ENCODE measurements at regions not wholly inside any gene's neighbourhood (a gene's known extent, or its start where the extent isn't known, plus 50 kb on each side); places are given as distances from the start of the nearest gene placed in this dataset.
"Not testable (repeated sequence)": the region's sequence is repeated elsewhere in the genome, so short reads cannot be mapped to it uniquely, and the experiment has no call there.

- no peak overlapping the region for H3K4me3 Mint-ChIP-seq
- H3K9me3 Mint-ChIP-seq, result peaks cover 46% of the 10 kb centered on the region
Observed at GRCh38 chr2:7748717-7749415, 831.7 kb downstream of the RNF144A start.

DNA sequence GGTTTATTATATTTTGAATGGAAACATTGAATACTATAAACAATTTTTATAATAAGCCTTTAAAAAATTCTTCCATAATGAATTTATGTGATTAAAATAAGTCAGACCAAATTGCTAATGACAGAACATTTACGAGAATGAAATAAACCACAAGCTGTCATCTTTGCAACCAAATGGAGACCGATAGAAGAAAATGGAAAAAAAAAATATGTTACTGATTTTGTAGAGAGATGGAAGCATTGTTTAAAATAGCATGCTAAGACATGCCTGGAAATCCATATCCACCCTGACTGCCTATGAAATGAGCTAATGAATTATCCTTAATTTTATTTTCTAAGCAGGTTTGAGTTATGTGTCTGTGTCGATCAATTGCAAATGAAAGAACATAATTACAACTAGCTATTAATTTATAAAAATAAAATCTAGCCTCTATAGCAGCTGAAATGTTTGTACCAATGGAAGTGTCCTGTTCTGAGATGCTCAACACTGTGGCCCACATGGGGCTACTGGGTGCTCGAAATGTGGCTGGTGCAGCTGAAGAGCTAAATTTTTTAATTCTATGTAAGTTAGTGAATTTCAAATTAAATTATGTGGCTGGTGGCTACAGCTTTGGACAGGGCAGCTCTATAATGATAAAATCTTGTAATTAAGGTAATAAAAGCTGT, 832.8 kb downstream of the RNF144A start:
- no peak for DNase-seq (ENCODE audit: low spot score)
- Mint-ChIP-seq H3K4me3 (no peak overlapping the region), H3K4me1 (ENCODE audit: low read depth) (peaks cover 13% of the 10 kb centered on the region), H3K27me3 (ENCODE audit: insufficient read depth) (no peaks in the 10 kb centered on the region), H3K36me3 (ENCODE audit: low read depth) (peaks cover 47% of the 10 kb centered on the region), H3K27ac (no peak overlapping the region), H3K9me3 (peaks cover 47% of the 10 kb centered on the region)
- intact Hi-C loops (cut with micrococcal nuclease), result no loop called here

More at GRCh38 chr2:7748717-7749415, 831.7 kb downstream of the RNF144A start:
- peaks cover 24% of the 10 kb centered on the region for H3K4me1 Mint-ChIP-seq (ENCODE audit: low read depth)
- no peak overlapping the region for H3K27ac Mint-ChIP-seq
- intact Hi-C loops (cut with micrococcal nuclease), result no loop called here
- no peak for DNase-seq (ENCODE audit: low spot score)
- H3K36me3 Mint-ChIP-seq (ENCODE audit: low read depth), result peaks cover 47% of the 10 kb centered on the region
- H3K27me3 Mint-ChIP-seq (ENCODE audit: insufficient read depth), result no peaks in the 10 kb centered on the region

- Mint-ChIP-seq H3K4me1 (ENCODE audit: low read depth) (peaks cover 14% of the 10 kb centered on the region), H3K9me3 (peaks cover 55% of the 10 kb centered on the region), H3K36me3 (ENCODE audit: low read depth) (peaks cover 49% of the 10 kb centered on the region), H3K27ac (no peak overlapping the region), H3K27me3 (ENCODE audit: insufficient read depth) (no peaks in the 10 kb centered on the region), H3K4me3 (no peak overlapping the region)
- DNase-seq (ENCODE audit: low spot score), result no peak
- intact Hi-C loops (cut with micrococcal nuclease), result no loop called here
Observed at GRCh38 chr2:7752291-7752690, 835.1 kb downstream of the RNF144A start.

DNA sequence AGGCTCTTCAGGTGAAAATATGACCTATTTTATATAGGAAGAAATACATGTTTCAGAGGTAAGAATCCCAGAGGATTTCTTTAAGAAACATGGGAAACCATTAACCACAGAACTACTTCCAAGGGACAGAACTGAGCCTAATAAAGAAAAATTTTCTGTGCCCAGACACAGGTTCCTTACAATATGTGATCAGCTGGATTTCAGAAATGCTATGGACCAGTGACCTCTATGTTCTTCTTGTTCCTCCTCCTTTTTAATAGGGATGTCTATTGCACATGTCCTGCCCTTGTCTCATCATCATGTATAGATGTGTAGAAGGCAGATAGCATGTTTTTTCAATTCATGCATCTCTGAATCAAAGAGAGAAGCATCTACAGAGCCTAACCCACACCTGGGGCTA, 836.6 kb downstream of the RNF144A start:
- Mint-ChIP-seq H3K4me1 (ENCODE audit: low read depth) (peaks cover 22% of the 10 kb centered on the region), H3K9me3 (peaks cover 63% of the 10 kb centered on the region), H3K27ac (no peak overlapping the region), H3K4me3 (no peak overlapping the region), H3K36me3 (ENCODE audit: low read depth) (peaks cover 45% of the 10 kb centered on the region), H3K27me3 (ENCODE audit: insufficient read depth) (no peaks in the 10 kb centered on the region)
- DNase-seq (ENCODE audit: low spot score), result no peak
- intact Hi-C loops (cut with micrococcal nuclease), result no loop called here

GRCh38 chr2:7755879-7756278, 838.7 kb downstream of the RNF144A start:
- no peak for DNase-seq (ENCODE audit: low spot score)
- H3K27me3 Mint-ChIP-seq (ENCODE audit: insufficient read depth), result no peaks in the 10 kb centered on the region
- intact Hi-C loops (cut with micrococcal nuclease), result loop anchor here (5.0 kb wide), 4 partner anchors 169 to 926 kb away; partner anchors contain the start of gene ID2

DNA sequence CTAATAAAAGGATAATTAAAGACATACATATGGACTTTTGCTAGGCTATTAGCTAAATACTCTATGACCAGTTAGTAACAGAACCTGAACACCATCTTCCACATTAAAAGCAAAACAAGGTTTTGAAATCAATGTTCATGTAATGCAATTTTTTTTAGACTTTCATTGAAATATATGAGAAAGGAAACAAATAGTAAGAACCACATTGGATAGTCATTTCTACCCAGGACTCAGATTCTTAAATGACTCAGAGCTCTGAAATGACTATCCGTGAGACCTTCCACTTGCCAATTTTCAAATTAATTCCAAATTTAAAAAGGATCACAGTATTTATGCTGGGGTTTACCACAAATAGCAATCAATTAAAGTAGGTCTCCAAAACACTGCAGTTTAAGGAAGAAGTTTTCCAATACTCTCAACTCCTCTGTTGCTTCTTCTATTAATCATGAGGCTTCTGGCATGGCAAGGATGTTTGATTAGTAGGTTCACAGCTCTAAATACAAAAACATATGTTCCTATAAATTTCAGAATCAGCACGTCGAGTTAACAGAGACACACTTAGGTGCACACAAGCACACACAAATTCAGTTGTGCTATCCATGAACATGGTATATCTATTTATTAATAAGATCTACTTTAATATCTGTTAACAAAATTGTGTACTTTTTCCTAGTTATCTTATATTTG, 841.0 kb downstream of the RNF144A start:
- Mint-ChIP-seq H3K4me1 (ENCODE audit: low read depth) (peaks cover 22% of the 10 kb centered on the region), H3K4me3 (no peak overlapping the region), H3K27me3 (ENCODE audit: insufficient read depth) (no peaks in the 10 kb centered on the region), H3K9me3 (peaks cover 70% of the 10 kb centered on the region), H3K36me3 (ENCODE audit: low read depth) (peaks cover 33% of the 10 kb centered on the region), H3K27ac (peak overlapping the region; percentile 76)
- DNase-seq (ENCODE audit: low spot score), result no peak
- intact Hi-C loops (cut with micrococcal nuclease), result loop anchor here (1.0 to 5.0 kb wide), 18 partner anchors 13 to 924 kb away; partner anchors contain the start of gene ID2

More at GRCh38 chr2:7755879-7756278, 838.7 kb downstream of the RNF144A start:
- no peak overlapping the region for H3K4me3 Mint-ChIP-seq
- H3K4me1 Mint-ChIP-seq (ENCODE audit: low read depth), result peaks cover 22% of the 10 kb centered on the region
- peak overlapping the region; percentile 61 for H3K27ac Mint-ChIP-seq
- H3K9me3 Mint-ChIP-seq, result peaks cover 70% of the 10 kb centered on the region
- H3K36me3 Mint-ChIP-seq (ENCODE audit: low read depth), result peaks cover 39% of the 10 kb centered on the region

DNA sequence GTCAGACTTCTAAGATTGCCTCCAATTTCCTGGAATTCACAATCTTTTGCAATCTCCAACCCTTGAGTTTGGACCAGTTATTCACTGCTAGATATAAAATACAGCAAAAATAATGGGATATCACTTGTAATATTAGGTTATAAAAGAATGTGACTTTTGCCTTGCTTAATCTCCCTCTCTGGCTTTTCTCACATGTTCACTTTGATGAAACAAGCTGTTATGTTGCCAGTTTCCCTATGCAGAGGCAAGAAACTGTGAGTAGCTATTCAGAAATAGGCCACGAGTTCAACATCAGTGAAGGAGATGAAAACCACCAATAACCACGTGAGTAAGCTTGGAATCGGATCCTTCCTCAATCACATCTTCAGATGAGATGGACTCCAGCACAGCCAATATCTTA, 842.7 kb downstream of the RNF144A start:
- intact Hi-C loops (cut with micrococcal nuclease), result loop anchor here (2.0 to 5.0 kb wide), 7 partner anchors 15 to 922 kb away; partner anchors contain the start of gene ID2
- H3K9me3 Mint-ChIP-seq, result peaks cover 66% of the 10 kb centered on the region
- peaks cover 22% of the 10 kb centered on the region for H3K4me1 Mint-ChIP-seq (ENCODE audit: low read depth)
- DNase-seq (ENCODE audit: low spot score), result no peak
- no peak overlapping the region for H3K4me3 Mint-ChIP-seq
- H3K36me3 Mint-ChIP-seq (ENCODE audit: low read depth), result peaks cover 30% of the 10 kb centered on the region
- no peak overlapping the region for H3K27ac Mint-ChIP-seq
- no peaks in the 10 kb centered on the region for H3K27me3 Mint-ChIP-seq (ENCODE audit: insufficient read depth)

GRCh38 chr2:7763418-7763817, 846.2 kb downstream of the RNF144A start:
- H3K36me3 Mint-ChIP-seq (ENCODE audit: low read depth), result peaks cover 18% of the 10 kb centered on the region
- H3K9me3 Mint-ChIP-seq, result peaks cover 46% of the 10 kb centered on the region
- H3K4me3 Mint-ChIP-seq; DNase-seq (ENCODE audit: low spot score); H3K27ac Mint-ChIP-seq; H3K27me3 Mint-ChIP-seq (ENCODE audit: insufficient read depth); intact Hi-C loops (cut with micrococcal nuclease): not testable (repeated sequence)
- peaks cover 15% of the 10 kb centered on the region for H3K4me1 Mint-ChIP-seq (ENCODE audit: low read depth)

DNA sequence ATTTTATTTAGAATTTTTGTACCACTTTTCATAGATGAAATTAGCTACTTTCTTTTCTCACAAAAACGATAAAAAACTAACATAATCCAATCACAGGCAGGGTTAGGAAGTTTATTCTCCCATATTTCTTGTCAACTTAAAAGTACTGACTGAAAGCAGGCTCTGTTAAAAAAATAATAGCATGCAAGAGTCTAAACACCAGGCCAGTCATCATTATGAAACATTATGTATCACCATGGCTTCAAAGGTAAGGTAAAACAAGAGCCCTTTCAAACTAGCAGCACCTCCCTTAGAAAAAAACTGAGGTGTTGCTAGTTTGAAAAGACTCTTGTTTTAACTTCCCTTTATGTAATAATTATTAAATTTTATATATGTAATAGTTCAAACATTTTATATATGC, 848.0 kb downstream of the RNF144A start:
- Mint-ChIP-seq H3K4me3 (no peak overlapping the region), H3K4me1 (ENCODE audit: low read depth) (peaks cover 15% of the 10 kb centered on the region), H3K9me3 (peaks cover 52% of the 10 kb centered on the region), H3K27me3 (ENCODE audit: insufficient read depth) (no peaks in the 10 kb centered on the region), H3K27ac (no peak overlapping the region), H3K36me3 (ENCODE audit: low read depth) (peaks cover 25% of the 10 kb centered on the region)
- no peak for DNase-seq (ENCODE audit: low spot score)
- intact Hi-C loops (cut with micrococcal nuclease), result no loop called here

DNA sequence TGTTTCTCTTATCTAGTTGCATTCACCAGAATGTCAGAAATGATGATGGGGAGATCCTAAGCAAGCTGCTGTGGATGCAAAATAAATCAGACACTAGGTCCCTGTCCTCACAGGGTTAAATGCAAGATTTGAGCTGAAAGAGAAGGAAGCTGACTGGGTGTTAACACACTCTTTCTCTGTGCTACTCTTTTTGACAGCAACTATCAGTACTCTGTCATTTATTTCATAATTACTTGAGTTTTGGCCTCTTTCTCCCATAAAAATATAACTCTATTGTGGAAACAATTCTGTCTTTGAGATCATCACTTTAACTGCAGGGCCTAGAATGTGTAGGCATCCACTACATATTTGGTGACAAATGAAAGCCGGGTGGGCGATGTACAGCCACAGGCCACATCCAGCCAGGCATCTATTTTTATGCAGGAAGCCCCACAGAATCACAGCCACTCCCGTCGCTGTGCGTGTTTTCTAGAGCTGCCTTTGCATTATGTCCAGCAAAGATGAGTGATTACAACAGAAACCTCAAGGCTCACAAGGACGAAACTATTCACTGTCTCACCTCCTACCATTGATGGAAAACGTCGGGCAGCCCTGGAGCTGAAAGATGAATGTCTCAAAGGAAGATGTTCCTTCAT, 849.0 kb downstream of the RNF144A start:
- Mint-ChIP-seq H3K4me1 (ENCODE audit: low read depth) (peaks cover 15% of the 10 kb centered on the region), H3K36me3 (ENCODE audit: low read depth) (peaks cover 26% of the 10 kb centered on the region), H3K27me3 (ENCODE audit: insufficient read depth) (no peaks in the 10 kb centered on the region), H3K27ac (peak overlapping the region; percentile 74), H3K4me3 (no peak overlapping the region), H3K9me3 (peaks cover 55% of the 10 kb centered on the region)
- no peak for DNase-seq (ENCODE audit: low spot score)
- intact Hi-C loops (cut with micrococcal nuclease), result no loop called here

DNA sequence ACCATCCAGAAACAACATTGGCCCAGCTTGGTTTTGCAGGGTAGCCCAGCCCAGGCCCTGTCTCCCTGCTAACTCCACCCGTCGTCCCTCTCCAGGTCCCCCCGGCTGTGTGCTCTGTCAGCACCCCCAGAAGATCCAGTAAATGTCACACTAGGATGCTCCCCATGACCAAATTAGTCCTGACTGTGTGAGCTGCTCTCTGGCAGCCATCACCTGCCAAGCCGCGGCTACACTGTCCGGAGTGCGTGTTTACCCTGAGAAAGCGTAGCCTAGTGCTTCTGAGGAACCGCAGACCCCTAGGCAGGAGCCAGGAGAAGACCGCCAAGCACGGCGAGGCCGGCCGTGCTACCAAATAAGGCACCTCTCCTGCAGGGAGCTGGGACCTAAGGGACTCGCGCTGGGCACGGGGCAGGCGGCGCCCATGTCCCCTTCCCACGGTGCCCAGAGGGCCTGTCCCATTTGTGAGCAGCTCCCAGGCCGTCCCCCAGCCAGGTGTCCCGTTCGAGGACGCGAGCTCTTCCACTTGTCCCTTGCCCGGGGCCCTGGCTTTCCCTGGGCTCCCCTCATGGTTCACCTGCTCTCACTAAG, 849.9 kb downstream of the RNF144A start:
- H3K4me3 Mint-ChIP-seq, result no peak overlapping the region
- H3K27me3 Mint-ChIP-seq (ENCODE audit: insufficient read depth), result no peaks in the 10 kb centered on the region

GRCh38 chr2:7767902-7768301, 850.7 kb downstream of the RNF144A start:
- peaks cover 45% of the 10 kb centered on the region for H3K9me3 Mint-ChIP-seq
- H3K4me1 Mint-ChIP-seq (ENCODE audit: low read depth), result peaks cover 29% of the 10 kb centered on the region
- H3K4me3 Mint-ChIP-seq, result no peak overlapping the region
- H3K27me3 Mint-ChIP-seq (ENCODE audit: insufficient read depth), result no peaks in the 10 kb centered on the region
- H3K27ac Mint-ChIP-seq, result no peak overlapping the region
- H3K36me3 Mint-ChIP-seq (ENCODE audit: low read depth), result peaks cover 22% of the 10 kb centered on the region
- DNase-seq (ENCODE audit: low spot score), result no peak
- intact Hi-C loops (cut with micrococcal nuclease), result no loop called here

More for the DNA sequence above, 849.9 kb downstream of the RNF144A start:
- Mint-ChIP-seq H3K9me3 (peaks cover 52% of the 10 kb centered on the region), H3K36me3 (ENCODE audit: low read depth) (peaks cover 26% of the 10 kb centered on the region), H3K27ac (peak overlapping the region; percentile 74), H3K4me1 (ENCODE audit: low read depth) (peaks cover 22% of the 10 kb centered on the region)
- intact Hi-C loops (cut with micrococcal nuclease), result no loop called here
- DNase-seq (ENCODE audit: low spot score), result no peak

Measured in activated T-helper 1 cell treated with anti-CD3 and anti-CD28 coated beads, Interleukin-12 subunit alpha, Interleukin-12 subunit beta, Interleukin-2, Interleukin-4 antibody, amounts not matched to agents 30 ng/mL and 10 ng/mL and 1 ng/mL, durations not matched to agents 14 hours and 24 hours and 36 hours (primary cell).